K562 (cell line): ENCODE measurements at regions not wholly inside any gene's neighbourhood (a gene's known extent, or its start where the extent isn't known, plus 50 kb on each side); places are given as distances from the start of the nearest gene placed in this dataset.

Experiments used
- ATAC-seq: fragments of 200-7000 bp; cut with Tn5 transposase; 3 replicates; pipeline ENCODE4 v1.9.1; 2020; ENCODE audit warnings: moderate library complexity
- BruUV-seq: library from RNA; stranded (reverse); fragments of 400-500 nt; replicated peaks from 2 replicates; lab custom pipeline; 2021; lab: Mats Ljungman, UMichigan
- CTCF ChIA-PET: fragments of 300-600 bp; formaldehyde crosslinking; extraction: SDS; loops from one replicate; lab custom pipeline; 2021; ENCODE audit warnings: low intra/inter-chr PET ratio; lab: Yijun Ruan, JAX
- POLR2A ChIA-PET: fragments of 300-600, 350-650 bp; sonication (Branson Sonifier 250); formaldehyde crosslinking; extraction: SDS; loops from one replicate; lab custom pipeline; 2021; ENCODE audit warnings: antibody characterized with exemption, inconsistent platforms; lab: Yijun Ruan, JAX
- DNase-seq, 4 experiments: peaks; one replicate each; pipeline versions ENCODE4 v3.0.0 to v3.0.0-alpha.2; 2011 to 2018; ENCODE audit warnings: low spot score in 3 of 4, mixed read lengths in 3 of 4; ENCODE audit errors: extremely low read depth in 1 of 4
- FAIRE-seq: peaks from 2 replicates; lab custom pipeline; 2011; peaks lifted over from hg19 to GRCh38; lab: Jason Lieb, UNC
- H2AFZ ChIP-seq: 2 replicates; pipeline ENCODE4 v1.6.0; 2011; ENCODE audit warnings: low read depth, low read length, control low read depth, inconsistent platforms
- H3K27ac ChIP-seq: fragments of 200-600 bp; 3 replicates; pipeline ENCODE4 v1.8.0; 2011; ENCODE audit warnings: low read depth, mild to moderate bottlenecking, control low read depth, inconsistent platforms, low read length, moderate library complexity, mixed read lengths; ENCODE audit errors: extremely low read depth
- H3K27me3 ChIP-seq, 2 experiments: fragments of 300-600 bp in 1 of 2; 2 replicates in 1 of 2; 3 replicates in 1 of 2; pipeline versions ENCODE4 v1.6.0 to v1.8.0; 2011; ENCODE audit warnings: inconsistent platforms in 2 of 2, low read length in 2 of 2, mild to moderate bottlenecking in 1 of 2, mixed read lengths in 1 of 2, moderate library complexity in 1 of 2; ENCODE audit not compliant: control insufficient read depth in 2 of 2, insufficient read depth in 2 of 2
- H3K36me3 ChIP-seq: fragments of 300-600 bp; 3 replicates; pipeline ENCODE4 v1.8.0; 2011; ENCODE audit warnings: mild to moderate bottlenecking, low read length, inconsistent platforms; ENCODE audit not compliant: control insufficient read depth, insufficient read depth
- H3K4me1 ChIP-seq, 2 experiments: fragments of 200-600 bp in 1 of 2; replicated peaks in 1 of 2; 2 replicates in 1 of 2; 3 replicates in 1 of 2; pipeline versions ENCODE4 v1.5.1 to v1.8.0; 2011; ENCODE audit warnings: inconsistent platforms in 2 of 2, low read length in 2 of 2, mild to moderate bottlenecking in 1 of 2, mixed read lengths in 1 of 2, moderate library complexity in 1 of 2; ENCODE audit not compliant: control insufficient read depth in 2 of 2, insufficient read depth in 2 of 2
- H3K4me2 ChIP-seq: 2 replicates; pipeline ENCODE4 v1.6.1; 2011; ENCODE audit warnings: low read length, control low read depth, inconsistent platforms, mixed read lengths; ENCODE audit not compliant: insufficient read depth
- H3K4me3 ChIP-seq: fragments of 200-600 bp; sonication (generic), shearing (Covaris generic); 2 replicates; pipeline ENCODE4 v1.5.1; 2016; ENCODE audit warnings: control low read depth, inconsistent platforms
- H3K79me2 ChIP-seq: fragments of 200-600 bp; 3 replicates; pipeline ENCODE4 v1.8.0; 2011; ENCODE audit warnings: low read length, inconsistent platforms; ENCODE audit not compliant: control insufficient read depth, insufficient read depth
- H3K9ac ChIP-seq, 2 experiments: 2 replicates each; pipeline versions ENCODE4 v1.6.0 to v1.6.1; 2011; ENCODE audit warnings: low read depth in 2 of 2, low read length in 2 of 2, control low read depth in 1 of 2, inconsistent platforms in 1 of 2, mild to moderate bottlenecking in 1 of 2, mixed read lengths in 1 of 2; ENCODE audit not compliant: insufficient read depth in 1 of 2
- H3K9me1 ChIP-seq: one replicate; pipeline ENCODE4 v1.6.0; 2011; ENCODE audit warnings: inconsistent platforms, mild to moderate bottlenecking, low read length, moderate library complexity; ENCODE audit not compliant: control insufficient read depth, insufficient read depth
- H3K9me3 ChIP-seq: replicated peaks from 2 replicates; pipeline ENCODE4 v1.5.1; 2011; ENCODE audit warnings: low read depth, low read length, inconsistent platforms; ENCODE audit not compliant: control insufficient read depth, insufficient read depth
- H4K20me1 ChIP-seq: replicated peaks from 2 replicates; pipeline ENCODE4 v1.6.1; 2011; ENCODE audit warnings: low read length, inconsistent platforms, mixed read lengths; ENCODE audit not compliant: control insufficient read depth, insufficient read depth
- RBM39 ChIP-seq: fragments of 200-400 bp; formaldehyde crosslinking; optimal IDR thresholded peaks from 2 replicates; pipeline ENCODE3; 2018; ENCODE audit warnings: low read depth, low read length
- UBTF ChIP-seq, 2 experiments: IDR thresholded peaks; 2 replicates each; pipeline ENCODE4 v1.6.1; 2012; ENCODE audit warnings: improper control_type of control experiment in 2 of 2, low read depth in 2 of 2, low read length in 2 of 2, borderline replicate concordance in 1 of 2
- ZBTB33 ChIP-seq: sonication (generic); formaldehyde crosslinking; IDR thresholded peaks from 2 replicates; pipeline ENCODE4 v1.8.1; 2023; ENCODE audit warnings: mild to moderate bottlenecking, missing genetic modification reagents
- ZNF224 ChIP-seq: sonication (generic); formaldehyde crosslinking; IDR thresholded peaks from 2 replicates; pipeline ENCODE4 v1.8.0; 2022; ENCODE audit warnings: mild to moderate bottlenecking, missing genetic modification reagents
- ZNF668 ChIP-seq: fragments of 250-450 bp; sonication (Bioruptor Pico); IDR thresholded peaks from 2 replicates; pipeline ENCODE4 v1.8.0; 2022; ENCODE audit warnings: mild to moderate bottlenecking, inconsistent platforms
- WGBS: fragments of 100-300 bp; shearing (Covaris generic); methylation state at CpG from one replicate; pipeline ENCODE4 v1.1.6; 2016; ENCODE audit warnings: low coverage, mixed read lengths; ENCODE audit not compliant: insufficient coverage; ENCODE audit errors: missing lambda C conversion rate; 5-methylcytosine and 5-hydroxymethylcytosine counted together
- in situ Hi-C: fragments of 300-500 bp; cut with MboI; formaldehyde crosslinking; loops from 4 replicates; pipeline ENCODE4 v1.15.0; 2018; ENCODE audit warnings: inconsistent platforms, mixed read lengths
- intact Hi-C: fragments of 100-400 bp; cut with micrococcal nuclease; formaldehyde crosslinking; loops from 2 replicates; pipeline ENCODE4 v1.14.2; 2022

GRCh38 chr5:51488803-51489642, 105.8 kb downstream of the ISL1 start:
- no peaks in the 10 kb centered on the region for H3K79me2 ChIP-seq
- POLR2A ChIA-PET = no interaction called here
- H3K9me3 ChIP-seq = no peaks in the 10 kb centered on the region
- H3K27me3 ChIP-seq = no peaks in the 10 kb centered on the region
- WGBS = 0% methylated on average over 3 of the region's 3 CpGs
- H3K9ac ChIP-seq = no peak overlapping the region
- in situ Hi-C loops = no loop called here
- ATAC-seq (no peak), DNase-seq (no peak), FAIRE-seq (no peak)
- H3K36me3 ChIP-seq = no peaks in the 10 kb centered on the region
- H3K4me3 ChIP-seq = no peak overlapping the region
- no peaks in the 10 kb centered on the region for H4K20me1 ChIP-seq
- TF ChIP-seq ZNF224 (CRISPR knock-in tag) (no peak), ZNF668 (CRISPR knock-in tag) (no peak), ZBTB33 (CRISPR knock-in tag) (no peak), UBTF (IDR thresholded peaks at IDR 0.05; ENCODE audit: borderline replicate concordance in 1 of 2, low read depth in 2 of 2, low read length in 2 of 2) (no peak), RBM39 (no peak)
- H3K4me2 ChIP-seq = no peak overlapping the region
- intact Hi-C loops = no loop called here
- BruUV-seq = no TSS peak
- H3K4me1 ChIP-seq = no peaks in the 10 kb centered on the region
- H3K27ac ChIP-seq = no peak overlapping the region
- no peaks in the 10 kb centered on the region for H3K9me1 ChIP-seq
- H2AFZ ChIP-seq = no peak overlapping the region
- CTCF ChIA-PET = no interaction called here
